ENCODE measurements at regions not wholly inside any gene's neighbourhood (a gene's known extent, or its start where the extent isn't known, plus 50 kb on each side); places are given as distances from the start of the nearest gene placed in this dataset.
"Not testable (repeated sequence)": the region's sequence is repeated elsewhere in the genome, so short reads cannot be mapped to it uniquely, and the experiment has no call there.

- DNase-seq (ENCODE audit: low read depth in 1 of 2, low spot score in 1 of 2), result not testable (repeated sequence)
These were observed 79.8 kb upstream of the SAMD11 start for GRCh38 chr1:843946-844345.

- DNase-seq (ENCODE audit: low read depth in 1 of 2, low spot score in 1 of 2), result no peak
These were observed 79.2 kb upstream of the SAMD11 start for GRCh38 chr1:844472-845026.

- not testable (repeated sequence) for DNase-seq (ENCODE audit: low read depth in 1 of 2, low spot score in 1 of 2)
These were observed 78.1 kb upstream of the SAMD11 start for GRCh38 chr1:845641-846040.

- not testable (repeated sequence) for DNase-seq (ENCODE audit: low read depth in 1 of 2, low spot score in 1 of 2)
These were observed 73.8 kb upstream of the SAMD11 start for GRCh38 chr1:849873-850272.

- not testable (repeated sequence) for DNase-seq (ENCODE audit: low read depth in 1 of 2, low spot score in 1 of 2)
These were observed 73.4 kb upstream of the SAMD11 start for GRCh38 chr1:850318-850717.

- DNase-seq (ENCODE audit: low read depth in 1 of 2, low spot score in 1 of 2), result not testable (repeated sequence)
These were observed 72.3 kb upstream of the SAMD11 start for GRCh38 chr1:851398-851797.

GRCh38 chr1:851841-852240 is 71.9 kb upstream of the SAMD11 start:
- DNase-seq (ENCODE audit: low read depth in 1 of 2, low spot score in 1 of 2), result not testable (repeated sequence)

GRCh38 chr1:855202-855981 is 68.3 kb upstream of the SAMD11 start:
- not testable (repeated sequence) for DNase-seq (ENCODE audit: low read depth in 1 of 2, low spot score in 1 of 2)

GRCh38 chr1:856541-857057 is 67.1 kb upstream of the SAMD11 start:
- DNase-seq (ENCODE audit: low read depth in 1 of 2, low spot score in 1 of 2), result not testable (repeated sequence)

GRCh38 chr1:857926-858648 is 65.6 kb upstream of the SAMD11 start:
- DNase-seq (ENCODE audit: low read depth in 1 of 2, low spot score in 1 of 2), result not testable (repeated sequence)

GRCh38 chr1:858649-859041 is 65.1 kb upstream of the SAMD11 start:
- DNase-seq (ENCODE audit: low read depth in 1 of 2, low spot score in 1 of 2), result not testable (repeated sequence)

- DNase-seq (ENCODE audit: low read depth in 1 of 2, low spot score in 1 of 2), result not testable (repeated sequence)
These were observed 62.8 kb upstream of the SAMD11 start for GRCh38 chr1:860941-861340.

GRCh38 chr1:861714-862113 is 62.0 kb upstream of the SAMD11 start:
- DNase-seq (ENCODE audit: low read depth in 1 of 2, low spot score in 1 of 2), result no peak

- not testable (repeated sequence) for DNase-seq (ENCODE audit: low read depth in 1 of 2, low spot score in 1 of 2)
These were observed 61.1 kb upstream of the SAMD11 start for GRCh38 chr1:862601-863000.

- not testable (repeated sequence) for DNase-seq (ENCODE audit: low read depth in 1 of 2, low spot score in 1 of 2)
These were observed 58.1 kb upstream of the SAMD11 start for GRCh38 chr1:865633-866032.

GRCh38 chr1:866095-866494 is 57.6 kb upstream of the SAMD11 start:
- DNase-seq (ENCODE audit: low read depth in 1 of 2, low spot score in 1 of 2), result no peak

- DNase-seq (ENCODE audit: low read depth in 1 of 2, low spot score in 1 of 2), result not testable (repeated sequence)
These were observed 57.0 kb upstream of the SAMD11 start for GRCh38 chr1:866631-867299.

- not testable (repeated sequence) for DNase-seq (ENCODE audit: low read depth in 1 of 2, low spot score in 1 of 2)
These were observed 56.2 kb upstream of the SAMD11 start for GRCh38 chr1:867550-867949.

GRCh38 chr1:869499-870244 is 54.1 kb upstream of the SAMD11 start:
- peak; percentile 68 to 73 for DNase-seq (ENCODE audit: low read depth in 1 of 2, low spot score in 1 of 2)
